IMR-90 (cell line): ENCODE measurements at regions not wholly inside any gene's neighbourhood (a gene's known extent, or its start where the extent isn't known, plus 50 kb on each side); places are given as distances from the start of the nearest gene placed in this dataset.

Source experiments
- ATAC-seq: fragments of 200-7000 bp; cut with Tn5 transposase; 2 replicates; pipeline ENCODE4 v1.9.1; 2020; ENCODE audit warnings: low read depth, mild to moderate bottlenecking, moderate library complexity
- BruUV-seq: library from RNA; stranded (reverse); fragments of 400-500 nt; replicated peaks from 2 replicates; lab custom pipeline; 2021; lab: Mats Ljungman, UMichigan
- CTCF ChIA-PET: fragments of 300-600 bp; formaldehyde crosslinking; extraction: SDS; loops from one replicate; lab custom pipeline; 2021; ENCODE audit warnings: antibody characterized with exemption; lab: Yijun Ruan, JAX
- POLR2A ChIA-PET: fragments of 300-600 bp; sonication (Branson Sonifier 250); formaldehyde crosslinking; loops from one replicate; lab custom pipeline; 2022; ENCODE audit warnings: antibody characterized with exemption; ENCODE audit not compliant: unreplicated experiment; lab: Charles Lee
- DNase-seq: peaks from one replicate; pipeline ENCODE4 v3.0.0; 2013
- H2AFZ ChIP-seq: replicated peaks from 2 replicates; pipeline ENCODE3; 2013; ENCODE audit warnings: low read length, mild to moderate bottlenecking; ENCODE audit not compliant: poor library complexity
- H2AK5ac ChIP-seq: 2 replicates; pipeline ENCODE4 v1.6.1; 2013; ENCODE audit warnings: low read depth, low read length, inconsistent platforms
- H2AK9ac ChIP-seq: replicated peaks from 2 replicates; pipeline ENCODE3; 2013; ENCODE audit warnings: mild to moderate bottlenecking, low read depth, low read length, moderate library complexity; ENCODE audit not compliant: poor library complexity
- H2BK120ac ChIP-seq: 2 replicates; pipeline ENCODE4 v1.6.1; 2013; ENCODE audit warnings: low read depth, low read length, inconsistent platforms
- H2BK15ac ChIP-seq: 3 replicates; pipeline ENCODE4 v1.6.1; 2013; ENCODE audit warnings: low read depth, low read length, inconsistent platforms
- H2BK20ac ChIP-seq: 2 replicates; pipeline ENCODE4 v1.6.1; 2013; ENCODE audit warnings: low read depth, mild to moderate bottlenecking, inconsistent platforms, low read length, moderate library complexity
- H2BK5ac ChIP-seq: 2 replicates; pipeline ENCODE4 v1.6.1; 2013; ENCODE audit warnings: mild to moderate bottlenecking, low read depth, low read length, inconsistent platforms; ENCODE audit not compliant: poor library complexity, severe bottlenecking
- H3K14ac ChIP-seq: replicated peaks from 2 replicates; pipeline ENCODE4 v1.6.1; 2013; ENCODE audit warnings: low read depth, low read length, inconsistent platforms
- H3K18ac ChIP-seq: 2 replicates; pipeline ENCODE4 v1.6.1; 2013; ENCODE audit warnings: low read depth, low read length, control low read depth
- H3K23ac ChIP-seq: 2 replicates; pipeline ENCODE4 v1.6.1; 2013; ENCODE audit warnings: low read depth, low read length, inconsistent platforms
- H3K27ac ChIP-seq: 2 replicates; pipeline ENCODE4 v1.5.1; 2013; ENCODE audit warnings: mild to moderate bottlenecking, control low read depth, low read length; ENCODE audit not compliant: insufficient read depth
- H3K27me3 ChIP-seq: 2 replicates; pipeline ENCODE4 v1.6.1; 2013; ENCODE audit warnings: low read length; ENCODE audit not compliant: control insufficient read depth, insufficient read depth
- H3K36me3 ChIP-seq: 2 replicates; pipeline ENCODE4 v1.6.1; 2013; ENCODE audit warnings: low read length, mixed read lengths; ENCODE audit not compliant: control insufficient read depth, insufficient read depth
- H3K4ac ChIP-seq: 2 replicates; pipeline ENCODE4 v1.6.1; 2013; ENCODE audit warnings: low read depth, low read length, inconsistent platforms
- H3K4me1 ChIP-seq: 2 replicates; pipeline ENCODE4 v1.6.1; 2013; ENCODE audit warnings: low read length, mixed read lengths; ENCODE audit not compliant: control insufficient read depth, insufficient read depth
- H3K4me2 ChIP-seq: 2 replicates; pipeline ENCODE4 v1.6.1; 2013; ENCODE audit warnings: low read depth, mild to moderate bottlenecking, control low read depth, low read length, moderate library complexity
- H3K4me3 ChIP-seq: 2 replicates; pipeline ENCODE4 v1.5.1; 2013; ENCODE audit warnings: low read depth, mild to moderate bottlenecking, control low read depth, low read length, moderate library complexity; ENCODE audit not compliant: insufficient read depth
- H3K56ac ChIP-seq: 2 replicates; pipeline ENCODE4 v1.6.1; 2013; ENCODE audit warnings: low read length, inconsistent platforms; ENCODE audit not compliant: insufficient read depth; ENCODE audit errors: extremely low read depth
- H3K79me1 ChIP-seq, 2 experiments: 2 replicates each; pipeline ENCODE4 v1.6.1; 2013; ENCODE audit warnings: low read length in 2 of 2, inconsistent platforms in 1 of 2, low read depth in 1 of 2
- H3K9ac ChIP-seq: 2 replicates; pipeline ENCODE4 v1.6.1; 2013; ENCODE audit warnings: low read depth, low read length, control low read depth
- H3K9me1 ChIP-seq: 2 replicates; pipeline ENCODE4 v1.6.1; 2013; ENCODE audit warnings: low read length, inconsistent platforms; ENCODE audit not compliant: insufficient read depth
- H3K9me3 ChIP-seq: 2 replicates; pipeline ENCODE4 v1.6.1; 2013; ENCODE audit warnings: low read length; ENCODE audit not compliant: control insufficient read depth, insufficient read depth
- H4K20me1 ChIP-seq: 2 replicates; pipeline ENCODE4 v1.6.1; 2013; ENCODE audit warnings: low read length, inconsistent platforms; ENCODE audit not compliant: insufficient read depth
- H4K5ac ChIP-seq: 2 replicates; pipeline ENCODE4 v1.6.1; 2013; ENCODE audit warnings: mild to moderate bottlenecking, low read depth, low read length, control low read depth
- H4K8ac ChIP-seq, 2 experiments: 2 replicates each; pipeline ENCODE4 v1.6.1; 2013; ENCODE audit warnings: low read depth in 2 of 2, low read length in 2 of 2, control low read depth in 1 of 2, inconsistent platforms in 1 of 2
- H4K91ac ChIP-seq: 2 replicates; pipeline ENCODE4 v1.6.1; 2013; ENCODE audit warnings: low read depth, low read length, inconsistent platforms; ENCODE audit not compliant: insufficient read depth
- BHLHE40 ChIP-seq: fragments of 150-350 bp; IDR thresholded peaks from 2 replicates; pipeline ENCODE4 v1.6.1; 2016; ENCODE audit warnings: mild to moderate bottlenecking, low read depth, low read length
- CEBPB ChIP-seq: IDR thresholded peaks from 2 replicates; pipeline ENCODE4 v1.6.1; 2012; ENCODE audit warnings: low read depth, low read length, improper control_type of control experiment
- CHD1 ChIP-seq: IDR thresholded peaks from 2 replicates; pipeline ENCODE4 v1.6.1; 2012; ENCODE audit warnings: low read depth, low read length, improper control_type of control experiment
- CTCF ChIP-seq: conservative IDR thresholded peaks from 2 replicates; pipeline ENCODE4 v1.5.1; 2012; ENCODE audit warnings: mild to moderate bottlenecking, low read depth, low read length, improper control_type of control experiment
- ELK1 ChIP-seq: fragments of 150-350 bp; IDR thresholded peaks from 2 replicates; pipeline ENCODE4 v1.6.1; 2016; ENCODE audit warnings: low read depth, mild to moderate bottlenecking, low read length, moderate library complexity, borderline replicate concordance
- FOS ChIP-seq: fragments of 150-350 bp; IDR thresholded peaks from 2 replicates; pipeline ENCODE4 v1.6.1; 2016; ENCODE audit warnings: low read depth, low read length
- MAFK ChIP-seq: IDR thresholded peaks from 2 replicates; pipeline ENCODE4 v1.6.1; 2012; ENCODE audit warnings: low read depth, low read length, improper control_type of control experiment
- MAZ ChIP-seq: IDR thresholded peaks from 2 replicates; pipeline ENCODE4 v1.6.1; 2012; ENCODE audit warnings: low read depth, mild to moderate bottlenecking, low read length, improper control_type of control experiment, moderate library complexity, borderline replicate concordance
- MXI1 ChIP-seq: IDR thresholded peaks from 2 replicates; pipeline ENCODE4 v1.6.1; 2012; ENCODE audit warnings: low read depth, mild to moderate bottlenecking, low read length, moderate library complexity, borderline replicate concordance
- NFE2L2 ChIP-seq: fragments of 150-350 bp; IDR thresholded peaks from 2 replicates; pipeline ENCODE4 v1.6.1; 2016; ENCODE audit warnings: low read depth, mild to moderate bottlenecking, low read length
- POLR2A ChIP-seq: IDR thresholded peaks from 2 replicates; pipeline ENCODE4 v1.6.1; 2012; ENCODE audit warnings: mild to moderate bottlenecking, low read depth, low read length
- RAD21 ChIP-seq: IDR thresholded peaks from 2 replicates; pipeline ENCODE4 v1.6.1; 2012; ENCODE audit warnings: low read length, improper control_type of control experiment
- RCOR1 ChIP-seq: IDR thresholded peaks from 2 replicates; pipeline ENCODE4 v1.6.1; 2012; ENCODE audit warnings: mild to moderate bottlenecking, low read length, improper control_type of control experiment; ENCODE audit not compliant: insufficient replicate concordance
- RFX5 ChIP-seq: IDR thresholded peaks from 2 replicates; pipeline ENCODE4 v1.8.0; 2012; ENCODE audit warnings: low read depth, mild to moderate bottlenecking, low read length, moderate library complexity
- SMC3 ChIP-seq: fragments of 150-350 bp; IDR thresholded peaks from 2 replicates; pipeline ENCODE4 v1.6.1; 2016; ENCODE audit warnings: low read depth, mild to moderate bottlenecking, antibody characterized with exemption, low read length, moderate library complexity
- USF2 ChIP-seq: fragments of 150-350 bp; IDR thresholded peaks from 2 replicates; pipeline ENCODE4 v1.6.1; 2017; ENCODE audit warnings: mild to moderate bottlenecking, antibody characterized with exemption, low read length, low read depth
- whole genome bisulfite sequencing, 2 experiments: methylation state at CpG; one replicate each; pipeline versions ENCODE4 v1.1.5 to v1.1.7; 2013; ENCODE audit warnings: missing lambda C conversion rate in 2 of 2; ENCODE audit not compliant: insufficient read length in 1 of 2; ENCODE audit errors: extremely low coverage in 2 of 2; 5-methylcytosine and 5-hydroxymethylcytosine counted together
- dilution Hi-C: fragments of 300-500 bp; cut with HindIII; formaldehyde crosslinking; loops from one replicate; pipeline ENCODE4 v1.14.3; 2018; ENCODE audit warnings: low sequenced_read_pairs; ENCODE audit not compliant: unreplicated experiment
- in situ Hi-C: fragments of 300-500 bp; cut with MboI; formaldehyde crosslinking; loops from 3 replicates; pipeline ENCODE4 v1.14.3; 2019; ENCODE audit warnings: low sequenced_read_pairs, inconsistent platforms, mixed read lengths
- intact Hi-C: fragments of 100-400 bp; cut with micrococcal nuclease; formaldehyde crosslinking; loops from 2 replicates; pipeline ENCODE4 v1.10.0; 2022

- Histone ChIP-seq H3K18ac (no peak overlapping the region), H3K9ac (no peak overlapping the region), H3K4me2 (no peak overlapping the region), H2BK5ac (no peak overlapping the region), H2AK9ac (no peak overlapping the region), H4K20me1 (no peaks in the 10 kb centered on the region), H3K4me3 (no peak overlapping the region), H3K9me3 (peaks cover 3% of the 10 kb centered on the region; the same call in 1 of the 2 replicates), H4K91ac (no peak overlapping the region), H3K27ac (no peak overlapping the region), H3K4ac (no peak overlapping the region), H3K56ac (no peak overlapping the region), H3K27me3 (peaks cover 27% of the 10 kb centered on the region), H4K8ac (no peak overlapping the region), H4K5ac (no peak overlapping the region), H2BK15ac (no peak overlapping the region), H3K9me1 (no peaks in the 10 kb centered on the region), H2BK120ac (no peak overlapping the region), H3K4me1 (no peaks in the 10 kb centered on the region; the same call in 1 of the 2 replicates), H2BK20ac (no peak overlapping the region), H3K79me1 (no peaks in the 10 kb centered on the region), H3K23ac (no peak overlapping the region), H2AK5ac (no peak overlapping the region), H3K36me3 (no peaks in the 10 kb centered on the region), H3K14ac (no peak overlapping the region), H2AFZ (no peak overlapping the region)
- in situ Hi-C loops (no loop called here), intact Hi-C loops (no loop called here), dilution Hi-C loops (no loop called here)
- no CpG with 5 or more reads among the region's 5 CpGs for WGBS, 2 experiments
- ChIA-PET CTCF (no interaction called here), POLR2A (no interaction called here)
- BruUV-seq: no TSS peak
- ATAC-seq (no peak), DNase-seq (no peak)
- TF ChIP-seq RFX5: no peak
- TF ChIP-seq MAFK: no peak
- no peak for TF ChIP-seq BHLHE40
- TF ChIP-seq MAZ: no peak
- TF ChIP-seq NFE2L2: no peak
- TF ChIP-seq RCOR1: no peak
- TF ChIP-seq ELK1: no peak
- no peak for TF ChIP-seq MXI1
- no peak for TF ChIP-seq RAD21
- TF ChIP-seq USF2: no peak
- no peak for TF ChIP-seq CTCF
- TF ChIP-seq CHD1: no peak
- no peak for TF ChIP-seq SMC3
- no peak for TF ChIP-seq CEBPB
- no peak for TF ChIP-seq POLR2A
- TF ChIP-seq FOS: no peak
These were observed 342.6 kb upstream of the HS6ST1 start for GRCh38 chr2:128661311-128661710.
